GM18858 (cell line): ENCODE measurements at regions not wholly inside any gene's neighbourhood (a gene's known extent, or its start where the extent isn't known, plus 50 kb on each side); places are given as distances from the start of the nearest gene placed in this dataset.
"Not testable (repeated sequence)": the region's sequence is repeated elsewhere in the genome, so short reads cannot be mapped to it uniquely, and the experiment has no call there.

Experiments used
- ATAC-seq: cut with Tn5 transposase; IDR thresholded peaks from one replicate; pipeline ENCODE4 v1.9.1; 2021; ENCODE audit not compliant: unreplicated experiment

- ATAC-seq: no peak
Measured at GRCh38 chr5:166576323-166576722, 1715.1 kb upstream of the WWC1 start.

- no peak for ATAC-seq
Measured at GRCh38 chr5:166581826-166582225, 1709.6 kb upstream of the WWC1 start.

- ATAC-seq: no peak
Measured at GRCh38 chr5:166582416-166582815, 1709.0 kb upstream of the WWC1 start.

- no peak for ATAC-seq
Measured at GRCh38 chr5:166594567-166594966, 1696.9 kb upstream of the WWC1 start.

- no peak for ATAC-seq
Measured at GRCh38 chr5:166595274-166595951, 1696.0 kb upstream of the WWC1 start.

GRCh38 chr5:166596043-166596442 is 1695.4 kb upstream of the WWC1 start:
- no peak for ATAC-seq

- no peak for ATAC-seq
Measured at GRCh38 chr5:166602271-166602670, 1689.2 kb upstream of the WWC1 start.

- no peak for ATAC-seq
Measured at GRCh38 chr5:166617507-166617906, 1673.9 kb upstream of the WWC1 start.

GRCh38 chr5:166618526-166618925 is 1672.9 kb upstream of the WWC1 start:
- ATAC-seq: no peak

GRCh38 chr5:166624573-166624972 is 1666.9 kb upstream of the WWC1 start:
- no peak for ATAC-seq

GRCh38 chr5:166625210-166625865 is 1666.1 kb upstream of the WWC1 start:
- no peak for ATAC-seq

- no peak for ATAC-seq
Measured at GRCh38 chr5:166637295-166637694, 1654.2 kb upstream of the WWC1 start.

GRCh38 chr5:166639151-166639550 is 1652.3 kb upstream of the WWC1 start:
- ATAC-seq: no peak

- not testable (repeated sequence) for ATAC-seq
Measured at GRCh38 chr5:166640136-166640535, 1651.3 kb upstream of the WWC1 start.

- no peak for ATAC-seq
Measured at GRCh38 chr5:166648736-166649135, 1642.7 kb upstream of the WWC1 start.

- no peak for ATAC-seq
Measured at GRCh38 chr5:166649676-166650075, 1641.8 kb upstream of the WWC1 start.

GRCh38 chr5:166651234-166651633 is 1640.2 kb upstream of the WWC1 start:
- no peak for ATAC-seq

GRCh38 chr5:166671811-166672210 is 1619.6 kb upstream of the WWC1 start:
- ATAC-seq: no peak

GRCh38 chr5:166672431-166672830 is 1619.0 kb upstream of the WWC1 start:
- ATAC-seq: no peak

- no peak for ATAC-seq
Measured at GRCh38 chr5:166677891-166678290, 1613.6 kb upstream of the WWC1 start.

- ATAC-seq: no peak
Measured at GRCh38 chr5:166679331-166679730, 1612.1 kb upstream of the WWC1 start.

GRCh38 chr5:166695326-166695725 is 1596.1 kb upstream of the WWC1 start:
- no peak for ATAC-seq

GRCh38 chr5:166708291-166708690 is 1583.2 kb upstream of the WWC1 start:
- no peak for ATAC-seq
